PC-3 (cell line): ENCODE measurements at regions not wholly inside any gene's neighbourhood (a gene's known extent, or its start where the extent isn't known, plus 50 kb on each side); places are given as distances from the start of the nearest gene placed in this dataset.

Experiments used
- EZH2phosphoT487 ChIP-seq: fragments of 300-600 bp; sonication (generic); IDR thresholded peaks from 2 replicates; pipeline ENCODE4 v1.6.1; 2018; ENCODE audit warnings: mild to moderate bottlenecking, antibody characterized with exemption, low read length, borderline replicate concordance
- TF ChIP-seq, protein P1 (sequence below): fragments of 300-600 bp; sonication (generic); conservative IDR thresholded peaks from 2 replicates; pipeline ENCODE4 v1.5.1; 2017; ENCODE audit warnings: antibody characterized with exemption, low read depth, mild to moderate bottlenecking, low read length

DNA sequence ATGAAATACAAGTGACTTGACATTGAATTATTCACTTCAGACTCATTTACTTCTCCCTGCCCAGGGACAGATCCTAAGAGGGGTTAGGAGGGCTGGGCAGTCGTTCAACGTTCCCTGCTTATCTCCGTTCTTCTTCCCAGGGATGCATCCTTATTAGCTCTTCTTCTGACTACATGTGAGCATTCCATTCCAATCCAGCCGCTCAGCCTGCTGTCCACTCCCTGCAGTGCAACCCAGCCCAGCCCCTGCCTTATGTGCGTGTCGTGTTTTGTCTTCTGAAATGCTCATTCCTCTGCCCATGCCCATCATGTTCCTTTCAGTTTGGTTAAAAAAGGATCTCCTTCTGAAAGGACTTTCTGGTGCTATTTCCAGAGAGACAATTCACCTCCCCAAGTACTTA is 64.7 kb upstream of the PALM2AKAP2 start:
- TF ChIP-seq, protein P1, sequence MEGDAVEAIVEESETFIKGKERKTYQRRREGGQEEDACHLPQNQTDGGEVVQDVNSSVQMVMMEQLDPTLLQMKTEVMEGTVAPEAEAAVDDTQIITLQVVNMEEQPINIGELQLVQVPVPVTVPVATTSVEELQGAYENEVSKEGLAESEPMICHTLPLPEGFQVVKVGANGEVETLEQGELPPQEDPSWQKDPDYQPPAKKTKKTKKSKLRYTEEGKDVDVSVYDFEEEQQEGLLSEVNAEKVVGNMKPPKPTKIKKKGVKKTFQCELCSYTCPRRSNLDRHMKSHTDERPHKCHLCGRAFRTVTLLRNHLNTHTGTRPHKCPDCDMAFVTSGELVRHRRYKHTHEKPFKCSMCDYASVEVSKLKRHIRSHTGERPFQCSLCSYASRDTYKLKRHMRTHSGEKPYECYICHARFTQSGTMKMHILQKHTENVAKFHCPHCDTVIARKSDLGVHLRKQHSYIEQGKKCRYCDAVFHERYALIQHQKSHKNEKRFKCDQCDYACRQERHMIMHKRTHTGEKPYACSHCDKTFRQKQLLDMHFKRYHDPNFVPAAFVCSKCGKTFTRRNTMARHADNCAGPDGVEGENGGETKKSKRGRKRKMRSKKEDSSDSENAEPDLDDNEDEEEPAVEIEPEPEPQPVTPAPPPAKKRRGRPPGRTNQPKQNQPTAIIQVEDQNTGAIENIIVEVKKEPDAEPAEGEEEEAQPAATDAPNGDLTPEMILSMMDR = no peak
- no peak for TF ChIP-seq EZH2phosphoT487
